Stomach (tissue), 4 donors: ENCODE measurements at regions not wholly inside any gene's neighbourhood (a gene's known extent, or its start where the extent isn't known, plus 50 kb on each side); places are given as distances from the start of the nearest gene placed in this dataset.

Source experiments
- CTCF ChIP-seq, 7 experiments: fragments of 450-650 bp in 4 of 7; fragments of 200-600 bp in 3 of 7; sonication (generic) in 3 of 7; IDR thresholded peaks; one replicate each; pipeline ENCODE4 v1.5.1; 2016 to 2019; ENCODE audit warnings: antibody characterized with exemption in 7 of 7, control low read depth in 2 of 7, mild to moderate bottlenecking in 1 of 7
- EP300 ChIP-seq: sonication (generic); formaldehyde crosslinking; IDR thresholded peaks from one replicate; pipeline ENCODE4 v1.6.1; 2017; ENCODE audit warnings: antibody characterized with exemption
- POLR2A ChIP-seq, 4 donors: fragments of 450-650 bp; IDR thresholded peaks; one replicate each; pipeline ENCODE4 v1.6.1; 2016; ENCODE audit warnings: antibody characterized with exemption in 4 of 4, control low read depth in 2 of 4, mild to moderate bottlenecking in 1 of 4, moderate library complexity in 1 of 4
- POLR2AphosphoS5 ChIP-seq, 3 donors: sonication (generic); formaldehyde crosslinking; IDR thresholded peaks; one replicate each; pipeline ENCODE4 v1.6.1; 2016; ENCODE audit warnings: antibody characterized with exemption in 3 of 3

- TF ChIP-seq CTCF (IDR thresholded peaks at IDR 0.05) (no peak), POLR2A (IDR thresholded peaks at IDR 0.05) (no peak), POLR2AphosphoS5 (IDR thresholded peaks at IDR 0.05) (no peak), EP300 (no peak)
Observed at GRCh38 chr7:56538541-56539429, 422.6 kb upstream of the NUPR2 start.
